Central memory CD8-positive, alpha-beta T cell (primary cell): ENCODE measurements at regions not wholly inside any gene's neighbourhood (a gene's known extent, or its start where the extent isn't known, plus 50 kb on each side); places are given as distances from the start of the nearest gene placed in this dataset.
"Not testable (repeated sequence)": the region's sequence is repeated elsewhere in the genome, so short reads cannot be mapped to it uniquely, and the experiment has no call there.

Source experiments
- ATAC-seq: fragments of 150-1000 bp; cut with Tn5 transposase; replicated peaks from 2 replicates; pipeline ENCODE4 v1.10.0; 2022; ENCODE audit warnings: mild to moderate bottlenecking, moderate FRiP score, moderate number of reproducible peaks; ENCODE audit not compliant: poor library complexity, severe bottlenecking; ENCODE audit errors: extremely low read depth
- DNase-seq, 2 donors: peaks; one replicate each; pipeline ENCODE4 v3.0.0; 2021; ENCODE audit warnings: low spot score in 2 of 2
- H3K27ac Mint-ChIP-seq: one replicate; pipeline ENCODE4 v1.8.0; 2022; ENCODE audit warnings: low read depth, mild to moderate bottlenecking, moderate library complexity, mixed read lengths
- H3K27me3 Mint-ChIP-seq: one replicate; pipeline ENCODE4 v1.8.0; 2022; ENCODE audit warnings: mixed read lengths
- H3K36me3 Mint-ChIP-seq: one replicate; pipeline ENCODE4 v1.8.0; 2022; ENCODE audit warnings: mild to moderate bottlenecking, moderate library complexity, mixed read lengths; ENCODE audit not compliant: insufficient read depth
- H3K4me1 Mint-ChIP-seq: one replicate; pipeline ENCODE4 v1.8.0; 2022; ENCODE audit warnings: mixed read lengths
- H3K4me3 Mint-ChIP-seq: one replicate; pipeline ENCODE4 v1.8.0; 2022; ENCODE audit warnings: mild to moderate bottlenecking, moderate library complexity, mixed read lengths
- H3K9me3 Mint-ChIP-seq: one replicate; pipeline ENCODE4 v1.8.0; 2022; ENCODE audit warnings: mixed read lengths

- H3K27ac Mint-ChIP-seq: no peak overlapping the region
- H3K9me3 Mint-ChIP-seq: no peaks in the 10 kb centered on the region
- H3K4me3 Mint-ChIP-seq: no peak overlapping the region
- peaks cover 31% of the 10 kb centered on the region for H3K27me3 Mint-ChIP-seq
- DNase-seq: no peak
- peaks cover 2% of the 10 kb centered on the region for H3K36me3 Mint-ChIP-seq
- H3K4me1 Mint-ChIP-seq: peaks cover 5% of the 10 kb centered on the region
- ATAC-seq: no peak
Measured at GRCh38 chr20:26208296-26209091, 511.8 kb upstream of the ZNF337 start.

- H3K9me3 Mint-ChIP-seq, ATAC-seq, H3K36me3 Mint-ChIP-seq, DNase-seq, H3K4me1 Mint-ChIP-seq, H3K4me3 Mint-ChIP-seq, H3K27ac Mint-ChIP-seq: not testable (repeated sequence)
- H3K27me3 Mint-ChIP-seq: peaks cover 31% of the 10 kb centered on the region
Measured at GRCh38 chr20:26207967-26208295, 511.3 kb upstream of the ZNF337 start.

GRCh38 chr20:26207237-26207966 is 510.7 kb upstream of the ZNF337 start:
- Mint-ChIP-seq H3K4me3 (no peak overlapping the region), H3K27me3 (peaks cover 31% of the 10 kb centered on the region), H3K36me3 (peaks cover 2% of the 10 kb centered on the region), H3K9me3 (no peaks in the 10 kb centered on the region), H3K4me1 (peaks cover 5% of the 10 kb centered on the region), H3K27ac (no peak overlapping the region)
- ATAC-seq (no peak), DNase-seq (no peak)

GRCh38 chr20:26205350-26205749 is 508.7 kb upstream of the ZNF337 start:
- peaks cover 5% of the 10 kb centered on the region for H3K4me1 Mint-ChIP-seq
- no peak overlapping the region for H3K4me3 Mint-ChIP-seq
- no peak for ATAC-seq
- no peaks in the 10 kb centered on the region for H3K9me3 Mint-ChIP-seq
- H3K36me3 Mint-ChIP-seq: peaks cover 2% of the 10 kb centered on the region
- H3K27ac Mint-ChIP-seq: no peak overlapping the region
- H3K27me3 Mint-ChIP-seq: peaks cover 30% of the 10 kb centered on the region
- no peak for DNase-seq

GRCh38 chr20:26201026-26201425 is 504.4 kb upstream of the ZNF337 start:
- not testable (repeated sequence) for H3K4me3 Mint-ChIP-seq, ATAC-seq, H3K9me3 Mint-ChIP-seq

GRCh38 chr20:26187329-26187728 is 490.7 kb upstream of the ZNF337 start:
- ATAC-seq, H3K27ac Mint-ChIP-seq, H3K4me3 Mint-ChIP-seq, H3K9me3 Mint-ChIP-seq, H3K36me3 Mint-ChIP-seq, H3K4me1 Mint-ChIP-seq, DNase-seq, H3K27me3 Mint-ChIP-seq: not testable (repeated sequence)

More at GRCh38 chr20:26201026-26201425, 504.4 kb upstream of the ZNF337 start:
- not testable (repeated sequence) for H3K4me1 Mint-ChIP-seq, DNase-seq, H3K27me3 Mint-ChIP-seq, H3K27ac Mint-ChIP-seq, H3K36me3 Mint-ChIP-seq

GRCh38 chr20:26183720-26184119 is 487.1 kb upstream of the ZNF337 start:
- not testable (repeated sequence) for ATAC-seq, H3K36me3 Mint-ChIP-seq, H3K9me3 Mint-ChIP-seq, DNase-seq, H3K4me3 Mint-ChIP-seq, H3K27ac Mint-ChIP-seq, H3K4me1 Mint-ChIP-seq, H3K27me3 Mint-ChIP-seq

- H3K27ac Mint-ChIP-seq, ATAC-seq, H3K27me3 Mint-ChIP-seq, H3K4me3 Mint-ChIP-seq, DNase-seq, H3K9me3 Mint-ChIP-seq, H3K36me3 Mint-ChIP-seq, H3K4me1 Mint-ChIP-seq: not testable (repeated sequence)
Measured at GRCh38 chr20:26181364-26181763, 484.7 kb upstream of the ZNF337 start.

GRCh38 chr20:26171875-26172274 is 475.2 kb upstream of the ZNF337 start:
- ATAC-seq, H3K36me3 Mint-ChIP-seq, H3K4me1 Mint-ChIP-seq, H3K27ac Mint-ChIP-seq, H3K9me3 Mint-ChIP-seq, H3K27me3 Mint-ChIP-seq, H3K4me3 Mint-ChIP-seq, DNase-seq: not testable (repeated sequence)

GRCh38 chr20:26169506-26169905 is 472.9 kb upstream of the ZNF337 start:
- Mint-ChIP-seq H3K27me3 (peaks cover 9% of the 10 kb centered on the region), H3K4me1 (no peaks in the 10 kb centered on the region), H3K9me3 (no peaks in the 10 kb centered on the region), H3K36me3 (peaks cover 2% of the 10 kb centered on the region), H3K4me3 (no peak overlapping the region), H3K27ac (no peak overlapping the region)
- no peak for DNase-seq
- no peak for ATAC-seq

GRCh38 chr20:26167499-26167898 is 470.8 kb upstream of the ZNF337 start:
- Mint-ChIP-seq H3K27me3 (peaks cover 18% of the 10 kb centered on the region), H3K36me3 (peaks cover 2% of the 10 kb centered on the region), H3K4me1 (no peaks in the 10 kb centered on the region), H3K9me3 (no peaks in the 10 kb centered on the region), H3K4me3 (no peak overlapping the region), H3K27ac (no peak overlapping the region)
- DNase-seq (no peak), ATAC-seq (no peak)

- Mint-ChIP-seq H3K27ac (no peak overlapping the region), H3K9me3 (no peaks in the 10 kb centered on the region), H3K36me3 (peaks cover 2% of the 10 kb centered on the region), H3K27me3 (peaks cover 18% of the 10 kb centered on the region), H3K4me1 (no peaks in the 10 kb centered on the region), H3K4me3 (no peak overlapping the region)
- no peak for ATAC-seq
- DNase-seq: no peak
Measured at GRCh38 chr20:26163890-26164289, 467.2 kb upstream of the ZNF337 start.

- H3K27ac Mint-ChIP-seq, ATAC-seq, H3K4me1 Mint-ChIP-seq, H3K36me3 Mint-ChIP-seq, H3K9me3 Mint-ChIP-seq, H3K4me3 Mint-ChIP-seq, DNase-seq: not testable (repeated sequence)
- H3K27me3 Mint-ChIP-seq: peaks cover 18% of the 10 kb centered on the region
Measured at GRCh38 chr20:26163151-26163550, 466.5 kb upstream of the ZNF337 start.
